CD4-positive, alpha-beta T cell (primary cell): ENCODE measurements at regions not wholly inside any gene's neighbourhood (a gene's known extent, or its start where the extent isn't known, plus 50 kb on each side); places are given as distances from the start of the nearest gene placed in this dataset.

Experiments used
- ATAC-seq: fragments of 200-7000 bp; cut with Tn5 transposase; one replicate; pipeline ENCODE4 v1.10.0; 2022; ENCODE audit warnings: mild to moderate bottlenecking; ENCODE audit not compliant: poor library complexity
- CTCF ChIA-PET: fragments of 350-600 bp; sonication (Branson Sonifier 250); formaldehyde crosslinking; loops from one replicate; lab custom pipeline; 2021; ENCODE audit warnings: antibody characterized with exemption, inconsistent platforms; lab: Charles Lee
- POLR2A ChIA-PET: fragments of 350-600 bp; sonication (Branson Sonifier 250); formaldehyde crosslinking; loops from one replicate; lab custom pipeline; 2021; ENCODE audit warnings: antibody characterized with exemption, inconsistent platforms; lab: Charles Lee
- DNase-seq, 14 experiments: peaks; one replicate each; pipeline ENCODE4 v3.0.0-alpha.2; 2013 to 2020; ENCODE audit warnings: mixed read lengths in 2 of 14
- H3K27ac ChIP-seq, 2 donors: one replicate each; pipeline versions ENCODE4 v1.5.1 to v1.7.0; 2013; ENCODE audit warnings: low read length in 2 of 2, low read depth in 1 of 2, mild to moderate bottlenecking in 1 of 2
- H3K27me3 ChIP-seq, 2 experiments: 1 replicate in 1 of 2; 2 replicates in 1 of 2; pipeline versions ENCODE4 v1.6.1 to v1.7.0; 2013; ENCODE audit warnings: low read length in 2 of 2, control low read depth in 1 of 2, mild to moderate bottlenecking in 1 of 2, moderate library complexity in 1 of 2; ENCODE audit not compliant: insufficient read depth in 2 of 2, control insufficient read depth in 1 of 2
- H3K36me3 ChIP-seq: one replicate; pipeline ENCODE4 v1.6.1; 2013; ENCODE audit warnings: low read length, control low read depth; ENCODE audit not compliant: insufficient read depth
- H3K4me1 ChIP-seq: one replicate; pipeline ENCODE4 v1.6.1; 2013; ENCODE audit warnings: low read length, control low read depth; ENCODE audit not compliant: insufficient read depth
- H3K4me3 ChIP-seq: one replicate; pipeline ENCODE4 v1.5.1; 2013; ENCODE audit warnings: mild to moderate bottlenecking, low read length, moderate library complexity
- H3K9me3 ChIP-seq, 2 experiments: 1 replicate in 1 of 2; 2 replicates in 1 of 2; pipeline versions ENCODE4 v1.6.1 to v1.7.0; 2013; ENCODE audit warnings: low read length in 2 of 2, mild to moderate bottlenecking in 2 of 2, control low read depth in 1 of 2, moderate library complexity in 1 of 2; ENCODE audit not compliant: control insufficient read depth in 1 of 2, insufficient read depth in 1 of 2
- H3K27ac Mint-ChIP-seq: one replicate; pipeline ENCODE4 v1.8.0; 2020; ENCODE audit warnings: mixed read lengths
- H3K27me3 Mint-ChIP-seq: one replicate; pipeline ENCODE4 v1.8.0; 2021; ENCODE audit warnings: mixed read lengths
- H3K36me3 Mint-ChIP-seq: one replicate; pipeline ENCODE4 v1.8.0; 2021; ENCODE audit warnings: low read depth, mixed read lengths
- H3K4me1 Mint-ChIP-seq: one replicate; pipeline ENCODE4 v1.8.0; 2021; ENCODE audit warnings: low read depth, mixed read lengths
- H3K4me3 Mint-ChIP-seq: one replicate; pipeline ENCODE4 v1.8.0; 2020; ENCODE audit warnings: mild to moderate bottlenecking, mixed read lengths
- H3K9me3 Mint-ChIP-seq: one replicate; pipeline ENCODE4 v1.8.0; 2020; ENCODE audit warnings: mixed read lengths
- intact Hi-C, 2 experiments: fragments of 100-400 bp; cut with DNase I in 1 of 2; cut with micrococcal nuclease in 1 of 2; formaldehyde crosslinking; loops; one replicate each; pipeline versions ENCODE4 v1.15.1 to v1.9.0; 2023 to 2025; cut with DNase I, micrococcal nuclease
- TF ChIP-seq, protein P1 (sequence below): fragments of 200-600 bp; IDR thresholded peaks from one replicate; pipeline ENCODE4 v1.8.0; 2022; ENCODE audit warnings: antibody characterized with exemption, mild to moderate bottlenecking

DNA sequence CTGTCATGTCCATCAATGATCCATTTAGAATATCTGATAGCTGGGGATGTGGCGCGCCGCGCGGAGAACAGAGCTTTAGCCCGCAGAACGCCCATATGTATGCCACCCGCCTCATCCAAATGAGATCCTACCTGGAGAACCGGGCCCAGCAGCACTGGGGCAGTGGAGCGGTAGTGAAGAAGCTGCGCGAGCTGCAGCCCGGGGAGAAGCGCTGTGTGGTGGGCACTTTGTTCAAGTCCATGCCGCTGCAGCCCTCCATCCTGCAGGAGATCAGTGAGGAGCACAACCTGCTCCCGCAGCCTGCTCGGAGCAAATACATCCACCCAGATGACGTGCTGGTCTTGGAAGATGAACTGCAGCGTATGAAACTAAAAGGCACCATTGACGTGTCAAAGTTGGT lies 313.7 kb downstream of the NR2F1-AS1 start:
- DNase-seq: no peak
- Histone ChIP-seq H3K27ac (no peak overlapping the region), H3K27me3 (no peaks in the 10 kb centered on the region), H3K36me3 (no peaks in the 10 kb centered on the region), H3K9me3 (peaks cover 0 to 19% of the 10 kb centered on the region in 2 experiments), H3K4me1 (no peaks in the 10 kb centered on the region), H3K4me3 (no peak overlapping the region)
- ATAC-seq: no peak
- Mint-ChIP-seq H3K36me3 (no peaks in the 10 kb centered on the region), H3K9me3 (peaks cover 4% of the 10 kb centered on the region), H3K27me3 (no peaks in the 10 kb centered on the region), H3K27ac (no peak overlapping the region), H3K4me1 (no peaks in the 10 kb centered on the region), H3K4me3 (no peak overlapping the region)
- ChIA-PET CTCF (no interaction called here), POLR2A (no interaction called here)
- intact Hi-C loops: no loop called here
- TF ChIP-seq, protein P1, sequence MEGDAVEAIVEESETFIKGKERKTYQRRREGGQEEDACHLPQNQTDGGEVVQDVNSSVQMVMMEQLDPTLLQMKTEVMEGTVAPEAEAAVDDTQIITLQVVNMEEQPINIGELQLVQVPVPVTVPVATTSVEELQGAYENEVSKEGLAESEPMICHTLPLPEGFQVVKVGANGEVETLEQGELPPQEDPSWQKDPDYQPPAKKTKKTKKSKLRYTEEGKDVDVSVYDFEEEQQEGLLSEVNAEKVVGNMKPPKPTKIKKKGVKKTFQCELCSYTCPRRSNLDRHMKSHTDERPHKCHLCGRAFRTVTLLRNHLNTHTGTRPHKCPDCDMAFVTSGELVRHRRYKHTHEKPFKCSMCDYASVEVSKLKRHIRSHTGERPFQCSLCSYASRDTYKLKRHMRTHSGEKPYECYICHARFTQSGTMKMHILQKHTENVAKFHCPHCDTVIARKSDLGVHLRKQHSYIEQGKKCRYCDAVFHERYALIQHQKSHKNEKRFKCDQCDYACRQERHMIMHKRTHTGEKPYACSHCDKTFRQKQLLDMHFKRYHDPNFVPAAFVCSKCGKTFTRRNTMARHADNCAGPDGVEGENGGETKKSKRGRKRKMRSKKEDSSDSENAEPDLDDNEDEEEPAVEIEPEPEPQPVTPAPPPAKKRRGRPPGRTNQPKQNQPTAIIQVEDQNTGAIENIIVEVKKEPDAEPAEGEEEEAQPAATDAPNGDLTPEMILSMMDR: no peak

DNA sequence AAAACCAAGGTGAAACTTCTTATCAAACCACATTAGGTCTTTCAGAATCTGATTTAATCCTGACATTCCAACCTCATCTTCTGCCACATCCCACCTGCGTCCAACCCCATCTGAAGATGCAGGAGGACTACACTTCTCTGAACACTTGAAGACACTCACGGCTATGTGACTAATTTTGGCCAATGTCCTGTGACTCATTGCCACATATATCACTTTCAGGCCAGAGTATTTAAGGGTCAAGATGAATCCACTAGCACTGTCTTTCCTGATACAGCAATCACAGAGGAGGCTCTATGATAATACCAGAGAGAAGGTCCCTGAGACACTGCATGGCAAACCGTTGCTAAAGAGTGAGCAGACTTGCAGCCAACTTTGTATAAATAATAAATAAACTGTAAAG lies 323.4 kb downstream of the NR2F1-AS1 start:
- no peaks in the 10 kb centered on the region for H3K4me1 ChIP-seq
- no peaks in the 10 kb centered on the region for H3K9me3 ChIP-seq
- DNase-seq (no peak), ATAC-seq (no peak)
- ChIA-PET POLR2A (no interaction called here), CTCF (no interaction called here)
- H3K4me3 ChIP-seq: no peak overlapping the region
- TF ChIP-seq, protein P1: no peak
- H3K27ac Mint-ChIP-seq: no peak overlapping the region
- no peaks in the 10 kb centered on the region for H3K9me3 Mint-ChIP-seq
- no peak overlapping the region for H3K4me3 Mint-ChIP-seq
- no peaks in the 10 kb centered on the region for H3K36me3 ChIP-seq
- intact Hi-C loops: no loop called here
- no peaks in the 10 kb centered on the region for H3K27me3 Mint-ChIP-seq
- no peak overlapping the region for H3K27ac ChIP-seq
- H3K36me3 Mint-ChIP-seq: no peaks in the 10 kb centered on the region
- no peaks in the 10 kb centered on the region for H3K27me3 ChIP-seq
- H3K4me1 Mint-ChIP-seq: no peaks in the 10 kb centered on the region

DNA sequence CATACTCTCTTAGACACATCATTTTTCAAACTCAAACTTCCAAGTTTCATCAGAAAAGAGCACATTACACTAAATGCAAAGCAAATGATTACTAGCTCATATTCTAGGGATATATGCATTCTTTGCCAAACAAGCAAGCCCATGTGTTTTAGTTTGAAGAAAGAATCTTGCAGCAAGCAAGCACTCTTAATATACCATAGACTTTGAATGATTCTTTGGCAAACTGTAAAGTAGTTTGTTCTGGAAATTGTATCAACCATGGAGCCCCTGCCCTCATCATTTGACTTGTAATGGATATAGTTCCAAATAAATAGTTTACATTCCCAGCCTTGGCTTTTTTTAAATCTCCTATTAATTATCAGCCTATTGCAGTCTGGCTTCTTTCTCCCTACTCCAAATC lies 325.2 kb downstream of the NR2F1-AS1 start:
- no peaks in the 10 kb centered on the region for H3K36me3 ChIP-seq
- no peaks in the 10 kb centered on the region for H3K9me3 ChIP-seq
- no peak overlapping the region for H3K4me3 Mint-ChIP-seq
- TF ChIP-seq, protein P1: no peak
- H3K36me3 Mint-ChIP-seq: no peaks in the 10 kb centered on the region
- ATAC-seq: no peak
- H3K27me3 Mint-ChIP-seq: no peaks in the 10 kb centered on the region
- H3K27me3 ChIP-seq: no peaks in the 10 kb centered on the region
- CTCF ChIA-PET: no interaction called here
- no peaks in the 10 kb centered on the region for H3K4me1 ChIP-seq
- no peak overlapping the region for H3K27ac Mint-ChIP-seq
- H3K27ac ChIP-seq: no peak overlapping the region
- H3K4me3 ChIP-seq: no peak overlapping the region
- intact Hi-C loops: no loop called here
- H3K9me3 Mint-ChIP-seq: no peaks in the 10 kb centered on the region
- no peaks in the 10 kb centered on the region for H3K4me1 Mint-ChIP-seq
- POLR2A ChIA-PET: no interaction called here
- no peak for DNase-seq
